ENCODE measurements at regions not wholly inside any gene's neighbourhood (a gene's known extent, or its start where the extent isn't known, plus 50 kb on each side); places are given as distances from the start of the nearest gene placed in this dataset.

- no peak overlapping the region for H3K4me3 Mint-ChIP-seq
- no peaks in the 10 kb centered on the region for H3K27me3 Mint-ChIP-seq
- H3K9me3 Mint-ChIP-seq, result no peaks in the 10 kb centered on the region
- DNase-seq (ENCODE audit: extremely low spot score, unreplicated experiment), result no peak
- no peaks in the 10 kb centered on the region for H3K4me1 Mint-ChIP-seq (ENCODE audit: unreplicated experiment)
- TF ChIP-seq CTCF (conservative IDR thresholded peaks at IDR 0.05), result no peak
- no peaks in the 10 kb centered on the region for H3K36me3 Mint-ChIP-seq
- no peak overlapping the region for H3K27ac Mint-ChIP-seq
Measured at GRCh38 chrX:14386981-14387380, 142.4 kb upstream of the GLRA2 start.

- Mint-ChIP-seq H3K9me3 (no peaks in the 10 kb centered on the region), H3K36me3 (no peaks in the 10 kb centered on the region), H3K4me1 (ENCODE audit: unreplicated experiment) (no peaks in the 10 kb centered on the region), H3K27me3 (no peaks in the 10 kb centered on the region), H3K27ac (no peak overlapping the region), H3K4me3 (no peak overlapping the region)
- TF ChIP-seq CTCF (conservative IDR thresholded peaks at IDR 0.05), result no peak
- DNase-seq (ENCODE audit: extremely low spot score, unreplicated experiment), result no peak
Measured at GRCh38 chrX:14380044-14380443, 149.3 kb upstream of the GLRA2 start.

- no peak for TF ChIP-seq CTCF (conservative IDR thresholded peaks at IDR 0.05)
- Mint-ChIP-seq H3K9me3 (no peaks in the 10 kb centered on the region), H3K36me3 (no peaks in the 10 kb centered on the region), H3K4me3 (no peak overlapping the region), H3K4me1 (ENCODE audit: unreplicated experiment) (no peaks in the 10 kb centered on the region), H3K27me3 (no peaks in the 10 kb centered on the region), H3K27ac (no peak overlapping the region)
- DNase-seq (ENCODE audit: extremely low spot score, unreplicated experiment), result no peak
Measured at GRCh38 chrX:14377427-14377826, 151.9 kb upstream of the GLRA2 start.

DNA sequence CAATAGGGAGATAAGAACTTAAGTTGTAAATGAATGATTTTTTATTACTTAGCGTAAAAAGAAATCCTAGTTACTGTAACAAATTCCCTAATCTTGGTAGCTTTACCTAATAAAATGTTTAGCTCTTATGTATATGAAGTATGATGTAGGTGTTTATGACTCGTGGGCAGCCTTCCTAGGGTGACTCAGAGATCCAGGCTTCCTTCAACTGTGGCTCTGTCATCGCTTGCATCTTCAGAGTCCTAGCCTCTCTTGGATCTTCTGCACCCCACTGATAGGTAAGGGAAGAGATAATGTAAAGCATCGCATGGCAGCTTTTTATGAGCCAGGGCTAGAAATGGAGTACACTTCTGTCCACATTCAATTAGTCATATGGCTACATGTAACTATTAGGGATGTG, 165.6 kb upstream of the GLRA2 start:
- no peak overlapping the region for H3K4me3 Mint-ChIP-seq
- no peak overlapping the region for H3K27ac Mint-ChIP-seq
- H3K27me3 Mint-ChIP-seq, result no peaks in the 10 kb centered on the region
- H3K36me3 Mint-ChIP-seq, result no peaks in the 10 kb centered on the region
- no peak for DNase-seq (ENCODE audit: extremely low spot score, unreplicated experiment)
- TF ChIP-seq CTCF (conservative IDR thresholded peaks at IDR 0.05), result no peak
- H3K4me1 Mint-ChIP-seq (ENCODE audit: unreplicated experiment), result no peaks in the 10 kb centered on the region
- no peaks in the 10 kb centered on the region for H3K9me3 Mint-ChIP-seq

- no peak for DNase-seq (ENCODE audit: extremely low spot score, unreplicated experiment)
- Mint-ChIP-seq H3K27me3 (no peaks in the 10 kb centered on the region), H3K4me1 (ENCODE audit: unreplicated experiment) (no peaks in the 10 kb centered on the region), H3K27ac (no peak overlapping the region), H3K4me3 (no peak overlapping the region), H3K9me3 (no peaks in the 10 kb centered on the region), H3K36me3 (no peaks in the 10 kb centered on the region)
- TF ChIP-seq CTCF (conservative IDR thresholded peaks at IDR 0.05), result no peak
Measured at GRCh38 chrX:14362721-14363120, 166.6 kb upstream of the GLRA2 start.

- Mint-ChIP-seq H3K4me3 (no peak overlapping the region), H3K9me3 (no peaks in the 10 kb centered on the region), H3K27ac (no peak overlapping the region), H3K4me1 (ENCODE audit: unreplicated experiment) (no peaks in the 10 kb centered on the region), H3K27me3 (no peaks in the 10 kb centered on the region), H3K36me3 (no peaks in the 10 kb centered on the region)
- no peak for DNase-seq (ENCODE audit: extremely low spot score, unreplicated experiment)
- TF ChIP-seq CTCF (conservative IDR thresholded peaks at IDR 0.05), result no peak
Measured at GRCh38 chrX:14361435-14361834, 167.9 kb upstream of the GLRA2 start.
